Pancreas (tissue), 10 donors: ENCODE measurements at regions not wholly inside any gene's neighbourhood (a gene's known extent, or its start where the extent isn't known, plus 50 kb on each side); places are given as distances from the start of the nearest gene placed in this dataset.
A peak's percentile ranks its signal among the peaks of the same experiment; 100 is the strongest.

Source experiments
- ATAC-seq, 4 donors: fragments of 200-7000 bp; cut with Tn5 transposase; one replicate each; pipeline versions ENCODE4 v1.8.0 to v1.9.1; 2020; ENCODE audit warnings: mild to moderate bottlenecking in 4 of 4, moderate library complexity in 4 of 4
- DNase-seq, 6 donors: peaks; one replicate each; pipeline ENCODE4 v3.0.0-alpha.2; 2020
- FAIRE-seq: peaks from 2 replicates; lab custom pipeline; 2012; peaks lifted over from hg19 to GRCh38; lab: Jason Lieb, UNC
- H3K27ac ChIP-seq, 4 donors: fragments of 200-600 bp; sonication (generic); 1 replicate in 3 of 4; 2 replicates in 1 of 4; pipeline versions ENCODE4 v1.5.0 to v1.8.0; 2020
- H3K27me3 ChIP-seq, 4 donors: fragments of 200-600 bp; one replicate each; pipeline ENCODE4 v1.8.0; 2021
- H3K36me3 ChIP-seq, 3 donors: fragments of 200-600 bp; sonication (generic) in 1 of 3; one replicate each; pipeline versions ENCODE4 v1.5.0 to v1.8.0; 2020 to 2021
- H3K4me1 ChIP-seq, 3 donors: fragments of 200-600 bp; one replicate each; pipeline ENCODE4 v1.8.0; 2021
- H3K4me3 ChIP-seq, 4 donors: fragments of 200-600 bp; sonication (generic) in 2 of 4; one replicate each; pipeline versions ENCODE4 v1.5.0 to v1.8.0; 2020 to 2021
- H3K9me3 ChIP-seq, 4 donors: fragments of 200-600 bp; one replicate each; pipeline ENCODE4 v1.8.0; 2021
- WGBS, 2 donors: extraction: QIAGEN DNeasy Blood & Tissue Kit; methylation state at CpG; one replicate each; pipeline ENCODE4 v1.1.7; 2013; 5-methylcytosine and 5-hydroxymethylcytosine counted together
- intact Hi-C, 3 donors: fragments of 100-400 bp; cut with DNase I; formaldehyde crosslinking; loops; one replicate each; pipeline versions ENCODE4 v1.11.1 to v1.14.2; 2022
- TF ChIP-seq, protein P1 (sequence below), 4 donors: fragments of 200-600 bp; sonication (generic) in 3 of 4; IDR thresholded peaks; one replicate each; pipeline versions ENCODE4 v1.5.0 to v1.8.0; 2021; ENCODE audit warnings: antibody characterized with exemption in 4 of 4
- donor health status: healthy with polysubstance abuse.
- donor health status: DM: no; HTN: no; CAD: no; lungs with moderate emphysema.
- donor health status: DM: no; HTN: no; CAD: no.
- donor health status: control.
- donor health status: control.
- donor health status: Bipolar disorder and iron deficiency.
- donor health status: DM: yes; HTN: yes; CAD: no.
- donor health status: DM: no; HTN: no; CAD: no.
- donor health status: DM: no; HTN: no; CAD: no.
- donor health status: DM: yes; HTN: yes; CAD: no.

DNA sequence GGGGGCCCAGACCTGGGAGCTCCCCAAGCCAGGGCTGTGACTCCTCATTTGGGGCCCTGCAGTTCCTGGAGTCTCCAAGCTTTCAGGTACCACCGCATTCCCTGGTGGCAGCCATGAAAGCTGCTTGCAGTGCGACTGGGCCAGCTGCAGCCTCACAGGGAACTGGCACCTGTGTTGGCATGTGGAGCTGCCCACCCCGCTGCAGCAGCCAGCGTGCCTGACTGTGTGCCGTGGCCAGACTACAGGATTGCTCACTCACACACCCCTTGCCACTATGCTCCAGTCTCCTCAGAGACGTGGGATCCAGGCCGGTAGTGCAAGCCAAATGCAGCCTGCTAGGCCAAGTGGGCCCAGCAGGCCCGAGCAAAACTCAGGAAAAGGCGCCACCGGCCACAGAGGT, 450.7 kb downstream of the COL12A1 start:
- 91% methylated on average over 10 of the region's 10 CpGs for WGBS, 2 donors

DNA sequence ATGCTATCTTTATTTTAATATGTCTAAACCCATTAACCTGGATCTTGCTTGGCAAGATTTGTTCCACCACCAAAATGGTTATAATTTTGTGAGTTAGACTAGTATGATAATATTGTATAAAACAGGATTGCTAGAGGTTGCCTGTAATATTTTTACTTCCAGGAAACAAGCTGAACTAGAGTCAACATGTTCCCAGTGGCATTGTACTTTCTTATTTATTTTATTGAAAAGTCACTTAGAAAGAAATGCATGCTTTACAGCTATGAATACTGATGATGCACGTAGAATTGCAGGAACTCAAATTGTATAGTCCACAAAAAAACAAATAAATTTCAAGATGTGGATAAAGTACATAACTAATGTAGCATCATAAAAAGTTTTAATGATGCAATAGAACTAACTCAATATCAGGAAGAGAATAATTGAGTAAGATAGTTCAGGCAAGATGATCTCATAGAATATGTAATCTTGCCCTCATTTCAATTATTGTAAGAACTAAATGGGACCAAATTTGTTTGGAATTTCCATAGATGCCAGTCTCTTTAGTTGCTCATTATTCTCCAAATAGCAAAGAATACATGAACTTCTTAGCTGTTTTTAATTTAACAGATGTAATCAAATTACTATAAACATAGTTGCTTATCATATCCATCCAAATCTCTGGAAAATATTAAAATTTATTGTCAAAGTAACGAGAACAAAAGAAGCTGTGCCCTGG, 451.8 kb downstream of the COL12A1 start:
- Histone ChIP-seq H3K4me1 (peaks cover 3 to 15% (median 9%) of the 10 kb centered on the region in 3 donors), H3K27me3 (no peaks in the 10 kb centered on the region), H3K9me3 (no peaks in the 10 kb centered on the region), H3K36me3 (no peaks in the 10 kb centered on the region), H3K4me3 (no peak overlapping the region), H3K27ac (no peak overlapping the region)
- WGBS, 2 donors: 85 to 87% methylated on average over 2 of the region's 2 CpGs
- intact Hi-C loops: no loop called here
- no peak for FAIRE-seq
- no peak for ATAC-seq
- DNase-seq: no peak
- TF ChIP-seq, protein P1, sequence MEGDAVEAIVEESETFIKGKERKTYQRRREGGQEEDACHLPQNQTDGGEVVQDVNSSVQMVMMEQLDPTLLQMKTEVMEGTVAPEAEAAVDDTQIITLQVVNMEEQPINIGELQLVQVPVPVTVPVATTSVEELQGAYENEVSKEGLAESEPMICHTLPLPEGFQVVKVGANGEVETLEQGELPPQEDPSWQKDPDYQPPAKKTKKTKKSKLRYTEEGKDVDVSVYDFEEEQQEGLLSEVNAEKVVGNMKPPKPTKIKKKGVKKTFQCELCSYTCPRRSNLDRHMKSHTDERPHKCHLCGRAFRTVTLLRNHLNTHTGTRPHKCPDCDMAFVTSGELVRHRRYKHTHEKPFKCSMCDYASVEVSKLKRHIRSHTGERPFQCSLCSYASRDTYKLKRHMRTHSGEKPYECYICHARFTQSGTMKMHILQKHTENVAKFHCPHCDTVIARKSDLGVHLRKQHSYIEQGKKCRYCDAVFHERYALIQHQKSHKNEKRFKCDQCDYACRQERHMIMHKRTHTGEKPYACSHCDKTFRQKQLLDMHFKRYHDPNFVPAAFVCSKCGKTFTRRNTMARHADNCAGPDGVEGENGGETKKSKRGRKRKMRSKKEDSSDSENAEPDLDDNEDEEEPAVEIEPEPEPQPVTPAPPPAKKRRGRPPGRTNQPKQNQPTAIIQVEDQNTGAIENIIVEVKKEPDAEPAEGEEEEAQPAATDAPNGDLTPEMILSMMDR (IDR thresholded peaks at IDR 0.05): no peak

More for the DNA sequence above, 450.7 kb downstream of the COL12A1 start:
- no peaks in the 10 kb centered on the region for H3K36me3 ChIP-seq
- H3K9me3 ChIP-seq: no peaks in the 10 kb centered on the region
- H3K4me1 ChIP-seq: peaks cover 3 to 15% (median 9%) of the 10 kb centered on the region in 3 donors
- no peaks in the 10 kb centered on the region for H3K27me3 ChIP-seq
- ATAC-seq (peak in 3 of 4 donors; percentile 19 to 23 (median 22)), DNase-seq (peak in 3 of 6 donors; percentile 14 to 55 (median 45)), FAIRE-seq (no peak)
- H3K4me3 ChIP-seq: no peak overlapping the region
- intact Hi-C loops: no loop called here
- TF ChIP-seq, protein P1 (IDR thresholded peaks at IDR 0.05): no peak
- no peak overlapping the region for H3K27ac ChIP-seq

DNA sequence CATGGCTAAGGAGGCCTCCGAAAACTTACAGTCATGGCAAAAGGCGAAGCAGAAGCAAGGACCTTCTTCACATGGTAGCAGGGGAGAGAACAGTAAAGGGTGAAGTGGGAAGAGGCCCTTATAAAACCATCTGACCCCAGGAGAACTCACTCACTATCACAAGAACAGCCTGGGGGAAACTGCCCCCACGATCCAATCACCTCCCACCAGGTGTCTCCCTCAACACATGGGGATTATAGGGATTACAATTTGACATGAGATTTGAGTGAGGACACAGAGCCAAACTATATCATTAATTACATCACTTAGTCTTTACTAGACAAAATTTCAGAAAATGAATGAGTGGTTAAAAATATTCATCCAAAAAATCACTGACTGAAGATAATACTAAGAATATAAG, 453.6 kb downstream of the COL12A1 start:
- ATAC-seq (no peak), DNase-seq (no peak), FAIRE-seq (no peak)
- peaks cover 1 to 9% (median 8%) of the 10 kb centered on the region in 3 donors for H3K4me1 ChIP-seq
- intact Hi-C loops: no loop called here
- no peaks in the 10 kb centered on the region for H3K9me3 ChIP-seq
- WGBS, 2 donors: 83 to 87% methylated on average over 3 of the region's 3 CpGs
- H3K27ac ChIP-seq: no peak overlapping the region
- H3K27me3 ChIP-seq: no peaks in the 10 kb centered on the region
- no peak overlapping the region for H3K4me3 ChIP-seq
- TF ChIP-seq, protein P1 (IDR thresholded peaks at IDR 0.05): no peak
- H3K36me3 ChIP-seq: no peaks in the 10 kb centered on the region

DNA sequence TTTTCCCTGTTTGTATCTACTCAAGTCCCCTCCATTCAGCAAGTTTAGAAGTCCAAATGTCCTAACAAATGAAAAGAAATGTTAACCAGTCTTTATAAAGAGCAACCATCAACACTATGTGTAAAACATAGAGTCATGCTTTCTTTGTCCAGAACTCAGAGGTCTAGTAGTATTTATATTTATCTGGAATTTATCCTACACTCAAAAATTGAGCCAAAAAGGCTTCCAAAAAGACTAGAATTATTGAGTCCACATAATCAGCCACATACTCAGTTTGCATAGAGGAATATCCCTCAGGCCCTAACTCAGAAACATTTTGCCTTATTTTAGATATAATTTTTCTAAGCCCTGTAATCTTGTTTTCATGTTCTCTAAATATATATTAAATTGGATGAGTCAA, 455.0 kb downstream of the COL12A1 start:
- no peak for ATAC-seq
- H3K4me1 ChIP-seq: peaks cover 0 to 4% (median under 1%) of the 10 kb centered on the region in 3 donors
- no peak overlapping the region for H3K4me3 ChIP-seq
- DNase-seq: no peak
- H3K36me3 ChIP-seq: no peaks in the 10 kb centered on the region
- intact Hi-C loops: no loop called here
- TF ChIP-seq, protein P1 (IDR thresholded peaks at IDR 0.05): no peak
- no peaks in the 10 kb centered on the region for H3K27me3 ChIP-seq
- H3K27ac ChIP-seq: no peak overlapping the region
- FAIRE-seq: no peak
- H3K9me3 ChIP-seq: no peaks in the 10 kb centered on the region
